Stomach (tissue), 4 donors: ENCODE measurements at regions not wholly inside any gene's neighbourhood (a gene's known extent, or its start where the extent isn't known, plus 50 kb on each side); places are given as distances from the start of the nearest gene placed in this dataset.

ENCODE experiments used
- POLR2A ChIP-seq, 4 donors: fragments of 450-650 bp; IDR thresholded peaks; one replicate each; pipeline ENCODE4 v1.6.1; 2016; ENCODE audit warnings: antibody characterized with exemption in 4 of 4, control low read depth in 2 of 4, mild to moderate bottlenecking in 1 of 4, moderate library complexity in 1 of 4
- POLR2AphosphoS5 ChIP-seq, 3 donors: sonication (generic); formaldehyde crosslinking; IDR thresholded peaks; one replicate each; pipeline ENCODE4 v1.6.1; 2016; ENCODE audit warnings: antibody characterized with exemption in 3 of 3
- TF ChIP-seq, protein P1 (sequence below), 7 experiments: fragments of 450-650 bp in 4 of 7; fragments of 200-600 bp in 3 of 7; sonication (generic) in 3 of 7; IDR thresholded peaks; one replicate each; pipeline ENCODE4 v1.5.1; 2016 to 2019; ENCODE audit warnings: antibody characterized with exemption in 7 of 7, control low read depth in 2 of 7, mild to moderate bottlenecking in 1 of 7

- TF ChIP-seq, protein P1, sequence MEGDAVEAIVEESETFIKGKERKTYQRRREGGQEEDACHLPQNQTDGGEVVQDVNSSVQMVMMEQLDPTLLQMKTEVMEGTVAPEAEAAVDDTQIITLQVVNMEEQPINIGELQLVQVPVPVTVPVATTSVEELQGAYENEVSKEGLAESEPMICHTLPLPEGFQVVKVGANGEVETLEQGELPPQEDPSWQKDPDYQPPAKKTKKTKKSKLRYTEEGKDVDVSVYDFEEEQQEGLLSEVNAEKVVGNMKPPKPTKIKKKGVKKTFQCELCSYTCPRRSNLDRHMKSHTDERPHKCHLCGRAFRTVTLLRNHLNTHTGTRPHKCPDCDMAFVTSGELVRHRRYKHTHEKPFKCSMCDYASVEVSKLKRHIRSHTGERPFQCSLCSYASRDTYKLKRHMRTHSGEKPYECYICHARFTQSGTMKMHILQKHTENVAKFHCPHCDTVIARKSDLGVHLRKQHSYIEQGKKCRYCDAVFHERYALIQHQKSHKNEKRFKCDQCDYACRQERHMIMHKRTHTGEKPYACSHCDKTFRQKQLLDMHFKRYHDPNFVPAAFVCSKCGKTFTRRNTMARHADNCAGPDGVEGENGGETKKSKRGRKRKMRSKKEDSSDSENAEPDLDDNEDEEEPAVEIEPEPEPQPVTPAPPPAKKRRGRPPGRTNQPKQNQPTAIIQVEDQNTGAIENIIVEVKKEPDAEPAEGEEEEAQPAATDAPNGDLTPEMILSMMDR (IDR thresholded peaks at IDR 0.05), result no peak
- TF ChIP-seq POLR2A (IDR thresholded peaks at IDR 0.05) (no peak), POLR2AphosphoS5 (IDR thresholded peaks at IDR 0.05) (no peak)
These were observed 586.1 kb downstream of the DNAH5 start for GRCh38 chr5:13358342-13358741.
